GM12891 (cell line): ENCODE measurements at regions not wholly inside any gene's neighbourhood (a gene's known extent, or its start where the extent isn't known, plus 50 kb on each side); places are given as distances from the start of the nearest gene placed in this dataset.

ENCODE experiments used
- PAX5 ChIP-seq: IDR thresholded peaks from 2 replicates; pipeline ENCODE4 v1.6.1; 2011; ENCODE audit warnings: low read length, moderate library complexity, mild to moderate bottlenecking; ENCODE audit not compliant: insufficient read depth, severe bottlenecking
- POLR2A ChIP-seq: IDR thresholded peaks from 2 replicates; pipeline ENCODE4 v1.6.1; 2011; ENCODE audit warnings: low read depth, low read length, control low read depth
- POLR2AphosphoS5 ChIP-seq: IDR thresholded peaks from 2 replicates; pipeline ENCODE4 v1.6.1; 2011; ENCODE audit warnings: low read depth, low read length, control low read depth
- POU2F2 ChIP-seq: IDR thresholded peaks from 2 replicates; pipeline ENCODE4 v1.6.1; 2011; ENCODE audit warnings: low read depth, mild to moderate bottlenecking, control low read depth, low read length, moderate library complexity
- SPI1 ChIP-seq: IDR thresholded peaks from 2 replicates; pipeline ENCODE4 v1.6.1; 2011; ENCODE audit warnings: low read depth, low read length, control low read depth
- TAF1 ChIP-seq: IDR thresholded peaks from 2 replicates; pipeline ENCODE4 v1.6.1; 2011; ENCODE audit warnings: low read depth, low read length, control low read depth

- TF ChIP-seq POLR2A: no peak
- TF ChIP-seq POLR2AphosphoS5: no peak
- TF ChIP-seq TAF1: no peak
- TF ChIP-seq SPI1: no peak
- no peak for TF ChIP-seq PAX5
- TF ChIP-seq POU2F2: no peak
Measured at GRCh38 chr3:36244728-36245127, 135.6 kb upstream of the STAC start.
